ENCODE measurements at regions not wholly inside any gene's neighbourhood (a gene's known extent, or its start where the extent isn't known, plus 50 kb on each side); places are given as distances from the start of the nearest gene placed in this dataset.

- TF ChIP-seq CTCF (conservative IDR thresholded peaks at IDR 0.05; ENCODE audit: low read depth, low read length), result no peak
- TF ChIP-seq EZH2 (IDR thresholded peaks at IDR 0.05; ENCODE audit: borderline replicate concordance, low read depth, low read length, poor library complexity, severe bottlenecking), result no peak
These were observed 2637.0 kb downstream of the PCDH7 start for GRCh38 chr4:33357121-33357520.
